GM12878 (cell line): ENCODE measurements at regions not wholly inside any gene's neighbourhood (a gene's known extent, or its start where the extent isn't known, plus 50 kb on each side); places are given as distances from the start of the nearest gene placed in this dataset.

Experiments used
- ATF7 ChIP-seq: fragments of 450-650 bp; IDR thresholded peaks from 2 replicates; pipeline ENCODE4 v1.6.1; 2016; ENCODE audit warnings: low read depth, mild to moderate bottlenecking
- CREB1 ChIP-seq: IDR thresholded peaks from 2 replicates; pipeline ENCODE4 v1.6.1; 2012; ENCODE audit warnings: low read depth, mild to moderate bottlenecking, inconsistent platforms
- HDAC2 ChIP-seq: fragments of 200-600 bp; sonication (generic); IDR thresholded peaks from 2 replicates; pipeline ENCODE4 v1.6.1; 2017
- HDAC6 ChIP-seq: fragments of 200-600 bp; sonication (generic); IDR thresholded peaks from one replicate; pipeline ENCODE4 v1.8.0; 2017; ENCODE audit warnings: antibody characterized with exemption; ENCODE audit not compliant: unreplicated experiment
- IKZF2 ChIP-seq, 2 experiments: fragments of 450-650 bp; IDR thresholded peaks; 2 replicates each; pipeline ENCODE4 v1.6.1; 2017; ENCODE audit warnings: mild to moderate bottlenecking in 2 of 2, moderate library complexity in 2 of 2
- KAT2A ChIP-seq: conservative IDR thresholded peaks from 2 replicates; pipeline ENCODE4 v1.6.1; 2011; ENCODE audit warnings: low read depth, low read length; ENCODE audit not compliant: control insufficient read depth
- SMAD1 ChIP-seq: fragments of 450-650 bp; IDR thresholded peaks from 2 replicates; pipeline ENCODE4 v1.6.1; 2018; ENCODE audit warnings: mild to moderate bottlenecking, low read depth; ENCODE audit not compliant: partially characterized antibody
- TAF1 ChIP-seq: IDR thresholded peaks from 2 replicates; pipeline ENCODE4 v1.6.1; 2011; ENCODE audit warnings: mild to moderate bottlenecking, low read depth, low read length, borderline replicate concordance
- TF ChIP-seq, protein P1 (sequence below): fragments of 450-650 bp; IDR thresholded peaks from 2 replicates; pipeline ENCODE4 v1.6.1; 2017; ENCODE audit warnings: mild to moderate bottlenecking, moderate library complexity
- TF ChIP-seq, protein P2 (sequence below), 3 experiments: IDR thresholded peaks in 2 of 3; conservative IDR thresholded peaks in 1 of 3; 2 replicates each; pipeline ENCODE4 v1.5.1; 2011; ENCODE audit warnings: low read depth in 3 of 3, low read length in 3 of 3, mild to moderate bottlenecking in 3 of 3, control low read depth in 2 of 3, moderate library complexity in 2 of 3, inconsistent platforms in 1 of 3, mixed read lengths in 1 of 3; ENCODE audit not compliant: control insufficient read depth in 2 of 3, insufficient read depth in 1 of 3; ENCODE audit errors: extremely low read depth in 1 of 3

DNA sequence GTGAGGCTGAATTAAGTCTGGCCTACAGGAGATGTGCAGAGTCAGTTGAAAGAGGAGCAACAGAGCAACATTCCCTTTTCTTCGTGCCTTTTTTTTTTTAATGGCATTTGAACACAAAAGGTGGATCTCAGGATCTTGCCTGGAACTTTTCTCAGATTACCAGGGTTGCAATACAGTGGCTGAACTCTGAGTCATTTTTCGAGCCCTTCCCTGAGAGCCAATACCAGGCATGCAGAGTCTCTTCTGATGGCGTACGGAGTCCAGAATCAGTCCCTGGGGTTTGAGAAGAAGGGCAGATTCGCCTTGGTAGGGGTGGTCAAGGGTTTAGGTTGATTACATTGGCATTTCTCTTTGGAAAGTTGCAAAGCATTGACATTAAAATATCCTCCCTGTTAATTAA, 271.5 kb downstream of the GAS1 start:
- no peak for TF ChIP-seq IKZF2 (IDR thresholded peaks at IDR 0.05)
- TF ChIP-seq, protein P1, sequence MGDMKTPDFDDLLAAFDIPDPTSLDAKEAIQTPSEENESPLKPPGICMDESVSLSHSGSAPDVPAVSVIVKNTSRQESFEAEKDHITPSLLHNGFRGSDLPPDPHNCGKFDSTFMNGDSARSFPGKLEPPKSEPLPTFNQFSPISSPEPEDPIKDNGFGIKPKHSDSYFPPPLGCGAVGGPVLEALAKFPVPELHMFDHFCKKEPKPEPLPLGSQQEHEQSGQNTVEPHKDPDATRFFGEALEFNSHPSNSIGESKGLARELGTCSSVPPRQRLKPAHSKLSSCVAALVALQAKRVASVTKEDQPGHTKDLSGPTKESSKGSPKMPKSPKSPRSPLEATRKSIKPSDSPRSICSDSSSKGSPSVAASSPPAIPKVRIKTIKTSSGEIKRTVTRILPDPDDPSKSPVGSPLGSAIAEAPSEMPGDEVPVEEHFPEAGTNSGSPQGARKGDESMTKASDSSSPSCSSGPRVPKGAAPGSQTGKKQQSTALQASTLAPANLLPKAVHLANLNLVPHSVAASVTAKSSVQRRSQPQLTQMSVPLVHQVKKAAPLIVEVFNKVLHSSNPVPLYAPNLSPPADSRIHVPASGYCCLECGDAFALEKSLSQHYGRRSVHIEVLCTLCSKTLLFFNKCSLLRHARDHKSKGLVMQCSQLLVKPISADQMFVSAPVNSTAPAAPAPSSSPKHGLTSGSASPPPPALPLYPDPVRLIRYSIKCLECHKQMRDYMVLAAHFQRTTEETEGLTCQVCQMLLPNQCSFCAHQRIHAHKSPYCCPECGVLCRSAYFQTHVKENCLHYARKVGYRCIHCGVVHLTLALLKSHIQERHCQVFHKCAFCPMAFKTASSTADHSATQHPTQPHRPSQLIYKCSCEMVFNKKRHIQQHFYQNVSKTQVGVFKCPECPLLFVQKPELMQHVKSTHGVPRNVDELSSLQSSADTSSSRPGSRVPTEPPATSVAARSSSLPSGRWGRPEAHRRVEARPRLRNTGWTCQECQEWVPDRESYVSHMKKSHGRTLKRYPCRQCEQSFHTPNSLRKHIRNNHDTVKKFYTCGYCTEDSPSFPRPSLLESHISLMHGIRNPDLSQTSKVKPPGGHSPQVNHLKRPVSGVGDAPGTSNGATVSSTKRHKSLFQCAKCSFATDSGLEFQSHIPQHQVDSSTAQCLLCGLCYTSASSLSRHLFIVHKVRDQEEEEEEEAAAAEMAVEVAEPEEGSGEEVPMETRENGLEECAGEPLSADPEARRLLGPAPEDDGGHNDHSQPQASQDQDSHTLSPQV, result no peak
- TF ChIP-seq, protein P2, sequence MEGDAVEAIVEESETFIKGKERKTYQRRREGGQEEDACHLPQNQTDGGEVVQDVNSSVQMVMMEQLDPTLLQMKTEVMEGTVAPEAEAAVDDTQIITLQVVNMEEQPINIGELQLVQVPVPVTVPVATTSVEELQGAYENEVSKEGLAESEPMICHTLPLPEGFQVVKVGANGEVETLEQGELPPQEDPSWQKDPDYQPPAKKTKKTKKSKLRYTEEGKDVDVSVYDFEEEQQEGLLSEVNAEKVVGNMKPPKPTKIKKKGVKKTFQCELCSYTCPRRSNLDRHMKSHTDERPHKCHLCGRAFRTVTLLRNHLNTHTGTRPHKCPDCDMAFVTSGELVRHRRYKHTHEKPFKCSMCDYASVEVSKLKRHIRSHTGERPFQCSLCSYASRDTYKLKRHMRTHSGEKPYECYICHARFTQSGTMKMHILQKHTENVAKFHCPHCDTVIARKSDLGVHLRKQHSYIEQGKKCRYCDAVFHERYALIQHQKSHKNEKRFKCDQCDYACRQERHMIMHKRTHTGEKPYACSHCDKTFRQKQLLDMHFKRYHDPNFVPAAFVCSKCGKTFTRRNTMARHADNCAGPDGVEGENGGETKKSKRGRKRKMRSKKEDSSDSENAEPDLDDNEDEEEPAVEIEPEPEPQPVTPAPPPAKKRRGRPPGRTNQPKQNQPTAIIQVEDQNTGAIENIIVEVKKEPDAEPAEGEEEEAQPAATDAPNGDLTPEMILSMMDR (IDR thresholded peaks at IDR 0.05 in 2 of 3, conservative IDR thresholded peaks at IDR 0.05 in 1 of 3; ENCODE audit: control insufficient read depth in 2 of 3, extremely low read depth in 1 of 3, insufficient read depth in 1 of 3, low read depth in 3 of 3, low read length in 3 of 3), result no peak
- TF ChIP-seq HDAC2, result no peak
- no peak for TF ChIP-seq CREB1
- no peak for TF ChIP-seq HDAC6
- no peak for TF ChIP-seq TAF1
- TF ChIP-seq SMAD1, result no peak
- no peak for TF ChIP-seq KAT2A
- TF ChIP-seq ATF7, result no peak
